ENCODE measurements at regions not wholly inside any gene's neighbourhood (a gene's known extent, or its start where the extent isn't known, plus 50 kb on each side); places are given as distances from the start of the nearest gene placed in this dataset.
"Not testable (repeated sequence)": the region's sequence is repeated elsewhere in the genome, so short reads cannot be mapped to it uniquely, and the experiment has no call there.

- DNase-seq (ENCODE audit: low read depth), result no peak
- TF ChIP-seq CTCF (IDR thresholded peaks at IDR 0.05; ENCODE audit: low read depth, low read length), result no peak
- TF ChIP-seq POLR2A (IDR thresholded peaks at IDR 0.05; ENCODE audit: extremely low read depth, insufficient read length), result no peak
- TF ChIP-seq MAX (IDR thresholded peaks at IDR 0.05; ENCODE audit: low read depth, low read length), result no peak
- no peak for TF ChIP-seq MYC (IDR thresholded peaks at IDR 0.05; ENCODE audit: low read depth, low read length)
- no peak overlapping the region for H3K4me3 ChIP-seq (ENCODE audit: low read depth, low read length)
These were observed 218.9 kb upstream of the PRDM1 start for GRCh38 chr6:105867277-105867676.

GRCh38 chr6:105862936-105863607, 223.1 kb upstream of the PRDM1 start:
- no peak for DNase-seq (ENCODE audit: low read depth)
- TF ChIP-seq CTCF (IDR thresholded peaks at IDR 0.05; ENCODE audit: low read depth, low read length), result no peak
- no peak for TF ChIP-seq MYC (IDR thresholded peaks at IDR 0.05; ENCODE audit: low read depth, low read length)
- TF ChIP-seq POLR2A (IDR thresholded peaks at IDR 0.05; ENCODE audit: extremely low read depth, insufficient read length), result no peak
- TF ChIP-seq MAX (IDR thresholded peaks at IDR 0.05; ENCODE audit: low read depth, low read length), result no peak
- no peak overlapping the region for H3K4me3 ChIP-seq (ENCODE audit: low read depth, low read length)

GRCh38 chr6:105860927-105861326, 225.2 kb upstream of the PRDM1 start:
- H3K4me3 ChIP-seq (ENCODE audit: low read depth, low read length); DNase-seq (ENCODE audit: low read depth): not testable (repeated sequence)

- no peak for TF ChIP-seq CTCF (IDR thresholded peaks at IDR 0.05; ENCODE audit: low read depth, low read length)
- no peak for TF ChIP-seq POLR2A (IDR thresholded peaks at IDR 0.05; ENCODE audit: extremely low read depth, insufficient read length)
- no peak for TF ChIP-seq MYC (IDR thresholded peaks at IDR 0.05; ENCODE audit: low read depth, low read length)
- no peak for TF ChIP-seq MAX (IDR thresholded peaks at IDR 0.05; ENCODE audit: low read depth, low read length)
- no peak for DNase-seq (ENCODE audit: low read depth)
- no peak overlapping the region for H3K4me3 ChIP-seq (ENCODE audit: low read depth, low read length)
These were observed 226.7 kb upstream of the PRDM1 start for GRCh38 chr6:105859457-105859856.

- H3K4me3 ChIP-seq (ENCODE audit: low read depth, low read length); DNase-seq (ENCODE audit: low read depth): not testable (repeated sequence)
These were observed 227.5 kb upstream of the PRDM1 start for GRCh38 chr6:105858639-105859038.

GRCh38 chr6:105855433-105855832, 230.7 kb upstream of the PRDM1 start:
- DNase-seq (ENCODE audit: low read depth), result no peak
- TF ChIP-seq MYC (IDR thresholded peaks at IDR 0.05; ENCODE audit: low read depth, low read length) (no peak), MAX (IDR thresholded peaks at IDR 0.05; ENCODE audit: low read depth, low read length) (no peak), CTCF (IDR thresholded peaks at IDR 0.05; ENCODE audit: low read depth, low read length) (no peak), POLR2A (IDR thresholded peaks at IDR 0.05; ENCODE audit: extremely low read depth, insufficient read length) (no peak)
- no peak overlapping the region for H3K4me3 ChIP-seq (ENCODE audit: low read depth, low read length)

GRCh38 chr6:105853979-105854378, 232.2 kb upstream of the PRDM1 start:
- DNase-seq (ENCODE audit: low read depth); H3K4me3 ChIP-seq (ENCODE audit: low read depth, low read length): not testable (repeated sequence)
